HG02981 (cell line): ENCODE measurements at regions not wholly inside any gene's neighbourhood (a gene's known extent, or its start where the extent isn't known, plus 50 kb on each side); places are given as distances from the start of the nearest gene placed in this dataset.

ENCODE experiments used
- ATAC-seq: cut with Tn5 transposase; IDR thresholded peaks from one replicate; pipeline ENCODE4 v1.9.1; 2021; ENCODE audit warnings: mild to moderate bottlenecking, moderate library complexity; ENCODE audit not compliant: unreplicated experiment

DNA sequence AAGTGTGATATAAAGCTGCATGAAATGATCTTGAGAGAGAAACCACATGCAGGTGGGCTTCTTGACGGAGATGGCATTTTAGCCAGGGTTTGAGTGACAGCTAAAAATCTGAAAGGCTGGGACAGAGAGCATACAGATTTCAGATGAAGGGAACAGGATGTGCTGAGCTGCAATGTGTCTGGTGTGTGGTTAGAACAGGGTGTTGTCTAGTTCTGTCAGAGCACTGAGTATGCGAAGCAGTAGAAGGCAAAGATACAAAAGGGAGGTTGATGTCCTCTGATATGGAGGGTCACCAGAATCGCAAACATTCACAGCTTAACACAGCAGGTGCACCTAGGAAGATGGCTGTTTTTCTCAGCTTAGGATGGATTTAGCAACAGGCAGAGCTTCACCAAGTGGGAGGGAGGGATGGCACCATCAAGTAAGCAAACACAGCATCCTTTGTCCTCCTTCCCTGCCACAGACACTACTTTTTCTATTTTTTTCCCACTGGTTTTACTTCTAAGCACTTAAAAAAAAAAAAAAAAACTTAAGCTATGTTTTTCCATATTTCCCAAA is 182.5 kb downstream of the TMX3 start:
- ATAC-seq = no peak

DNA sequence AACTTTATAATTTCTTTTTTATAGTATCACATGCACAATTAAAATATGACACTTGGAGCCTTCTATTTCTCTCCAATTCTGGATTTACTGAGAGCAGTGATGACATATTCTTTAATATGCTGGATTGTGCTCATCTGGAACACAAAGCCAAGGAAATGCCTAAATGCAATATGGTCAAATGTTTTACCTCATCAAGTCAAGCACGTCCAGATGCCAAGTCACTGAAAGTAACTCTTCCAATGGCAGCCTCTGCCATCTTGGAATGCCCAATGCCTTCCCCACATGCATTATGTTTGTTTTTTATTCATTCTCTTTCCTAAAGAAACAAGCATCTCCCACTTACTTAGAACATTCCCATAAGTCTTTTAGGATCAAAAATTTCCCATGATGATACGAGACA is 189.8 kb downstream of the TMX3 start:
- ATAC-seq = no peak

DNA sequence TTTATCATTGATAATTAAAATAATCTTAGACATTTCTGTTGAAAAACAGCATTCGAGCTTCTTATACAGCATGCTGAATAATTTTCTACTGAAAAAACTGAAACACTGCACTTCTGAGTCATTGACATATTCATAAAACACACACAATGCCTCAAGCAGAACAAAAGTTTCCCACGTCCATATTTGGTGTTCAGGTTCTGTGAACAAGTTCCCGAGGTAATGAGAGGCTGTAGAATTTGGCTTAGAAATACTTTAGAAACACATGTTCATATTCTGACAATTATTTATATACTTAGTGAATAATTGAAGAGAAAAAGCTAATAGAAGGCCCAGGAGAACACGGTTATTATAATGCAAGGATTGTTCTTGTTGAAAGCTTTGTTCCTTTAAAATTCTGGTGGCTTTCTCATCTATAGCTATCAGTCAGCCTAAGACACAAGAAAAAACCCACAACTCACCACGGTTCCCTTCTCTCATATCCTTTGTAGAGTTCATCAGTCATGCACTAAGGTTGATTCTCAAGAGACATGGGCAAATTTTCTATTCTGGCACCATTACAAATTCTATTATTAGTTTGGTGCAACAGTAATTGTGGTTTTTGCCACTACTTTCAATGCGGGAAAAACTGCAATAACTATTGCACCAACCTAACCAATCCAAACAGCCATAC is 194.4 kb downstream of the TMX3 start:
- peak; percentile 70 for ATAC-seq

DNA sequence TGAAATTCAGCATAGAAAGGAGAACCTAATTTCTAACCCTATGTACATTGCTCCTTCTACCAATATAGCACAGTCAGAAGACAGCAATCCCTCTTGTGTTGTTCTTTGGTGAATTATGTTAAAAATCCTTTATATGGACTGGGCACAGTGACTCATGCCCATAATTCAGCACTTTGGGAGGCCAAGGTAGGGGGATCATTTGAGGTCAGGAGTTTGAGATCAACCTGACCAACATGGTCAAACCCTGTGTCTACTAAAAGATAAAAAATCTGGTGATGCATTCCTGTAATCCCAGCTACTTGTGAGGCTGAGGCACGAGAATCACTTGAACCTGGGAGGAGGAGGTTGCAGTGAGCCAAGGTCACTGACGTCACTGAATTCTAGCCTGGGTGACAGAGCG is 195.6 kb downstream of the TMX3 start:
- no peak for ATAC-seq

DNA sequence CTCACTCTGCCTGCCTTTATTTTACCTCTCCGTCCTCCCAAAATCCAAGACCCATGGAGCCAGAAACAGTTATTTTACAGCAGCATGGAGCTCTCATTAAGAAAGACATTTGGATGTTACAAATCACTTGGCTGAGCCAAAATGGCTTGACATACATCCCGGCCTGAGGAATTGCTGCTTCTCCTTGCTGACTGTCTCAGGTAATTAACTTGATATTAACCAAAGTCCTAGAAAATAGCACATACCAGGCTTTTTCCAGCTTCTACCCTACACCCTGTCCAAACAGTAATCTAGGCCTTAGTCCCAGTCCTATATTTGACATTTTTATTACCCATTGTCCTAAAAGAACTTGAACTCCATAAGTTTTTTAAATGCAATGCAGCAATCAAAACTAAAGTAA is 205.0 kb downstream of the TMX3 start:
- no peak for ATAC-seq

DNA sequence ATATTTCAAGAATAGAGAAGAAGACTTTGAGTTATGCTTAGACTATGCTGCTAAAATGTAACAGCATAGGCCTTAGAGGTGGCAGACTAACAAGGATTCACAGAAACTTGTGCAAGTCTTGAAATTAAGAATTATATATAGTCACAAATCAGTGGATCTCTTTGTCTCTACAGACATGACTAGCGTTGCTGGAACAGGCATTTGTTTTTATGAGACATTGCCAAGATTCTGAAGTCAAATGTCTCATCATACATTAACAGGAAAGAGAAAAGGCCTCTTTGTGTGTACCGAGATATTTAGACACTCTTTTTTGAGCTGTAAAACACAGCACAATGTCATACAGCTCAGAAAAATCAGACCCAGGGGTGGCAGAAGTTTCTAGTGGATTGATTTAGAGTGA is 207.1 kb downstream of the TMX3 start:
- ATAC-seq = no peak

DNA sequence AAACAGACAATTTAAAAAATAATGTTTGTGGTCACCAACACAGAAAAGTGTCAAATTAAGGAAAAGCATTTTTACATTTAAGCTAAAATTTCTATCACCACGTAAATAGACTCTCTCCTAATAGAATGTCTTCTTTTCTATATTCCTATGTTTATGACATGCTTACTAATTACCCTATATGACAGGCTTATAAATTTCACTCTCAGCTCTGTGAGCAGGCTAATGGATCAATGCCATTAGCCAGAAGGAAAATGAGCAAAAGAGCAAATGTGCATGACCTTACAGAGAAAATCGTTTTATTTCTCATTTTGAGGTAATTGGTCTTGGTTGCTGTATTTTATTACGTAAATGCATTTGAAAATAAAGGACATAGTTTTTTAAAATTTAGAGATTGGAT is 209.7 kb downstream of the TMX3 start:
- no peak for ATAC-seq

DNA sequence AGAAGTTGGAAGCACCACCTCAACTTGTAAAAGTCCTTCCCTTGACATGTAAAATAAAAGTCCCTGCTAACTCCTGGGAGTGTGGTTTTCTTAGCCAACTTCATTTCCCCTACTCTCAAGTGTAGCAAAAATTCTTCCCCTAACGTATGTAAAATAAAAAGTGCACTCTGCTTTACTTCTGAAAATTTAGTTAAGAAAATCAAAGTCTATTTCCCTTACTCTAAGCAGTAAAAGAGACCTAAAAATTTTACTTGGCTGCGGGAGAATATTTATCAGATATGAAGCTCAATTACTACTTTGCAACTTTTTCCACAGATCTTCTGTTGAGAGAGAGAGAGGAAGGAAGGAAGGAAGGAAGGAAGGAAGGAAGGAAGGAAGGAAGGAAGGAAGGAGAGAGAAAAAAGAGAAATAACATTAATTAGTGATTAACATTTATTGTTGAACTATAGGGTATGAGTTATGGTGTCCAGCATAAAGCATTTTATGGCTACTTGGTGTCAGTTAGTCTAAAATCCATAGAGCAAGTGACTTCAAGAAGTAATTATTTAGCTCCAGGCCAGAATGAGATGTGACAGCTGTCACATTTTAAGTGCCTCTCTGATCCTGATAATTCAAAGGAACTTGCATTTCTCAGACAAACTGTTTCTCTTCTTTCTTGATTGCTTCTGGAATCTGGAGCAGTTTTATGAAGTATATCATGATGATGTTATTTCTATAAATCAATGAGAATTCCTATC is 210.3 kb downstream of the TMX3 start:
- ATAC-seq = no peak

DNA sequence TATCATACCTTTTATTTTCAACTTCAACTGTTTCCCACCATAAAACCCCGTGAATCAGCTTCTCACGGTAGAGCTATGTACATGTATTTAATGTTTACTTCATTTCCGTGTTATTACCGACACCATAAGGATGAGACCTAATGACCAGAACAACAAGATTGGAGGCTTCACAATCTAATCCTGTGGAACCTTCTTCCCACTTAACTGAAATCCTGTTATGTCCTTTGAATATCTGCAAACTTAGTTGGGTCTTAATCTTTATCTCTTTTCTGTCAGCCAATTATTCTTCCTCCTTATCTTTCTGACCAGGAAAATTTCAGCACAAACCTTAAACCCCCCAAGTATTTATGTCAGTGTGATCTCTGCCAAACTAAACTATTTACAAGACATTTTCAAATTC is 214.4 kb downstream of the TMX3 start:
- no peak for ATAC-seq

DNA sequence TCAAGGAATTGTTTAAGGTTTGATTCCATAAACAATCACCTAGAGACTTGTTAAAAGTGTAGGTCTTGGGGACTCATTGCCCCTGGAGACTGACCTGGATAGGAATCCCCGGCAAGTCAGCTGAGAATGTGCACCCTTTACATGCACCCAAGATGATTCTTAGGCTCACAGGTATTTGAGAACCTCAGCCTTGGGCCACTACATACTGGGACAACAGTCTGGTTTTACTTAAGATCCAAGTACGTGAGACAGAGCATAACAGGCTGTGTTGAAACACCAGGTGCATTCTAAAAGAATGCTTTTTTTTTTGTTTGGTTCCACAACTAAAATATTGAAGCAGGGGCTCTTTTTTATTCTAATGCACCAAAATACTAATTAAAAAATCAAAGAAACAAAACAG is 215.8 kb downstream of the TMX3 start:
- ATAC-seq = no peak

DNA sequence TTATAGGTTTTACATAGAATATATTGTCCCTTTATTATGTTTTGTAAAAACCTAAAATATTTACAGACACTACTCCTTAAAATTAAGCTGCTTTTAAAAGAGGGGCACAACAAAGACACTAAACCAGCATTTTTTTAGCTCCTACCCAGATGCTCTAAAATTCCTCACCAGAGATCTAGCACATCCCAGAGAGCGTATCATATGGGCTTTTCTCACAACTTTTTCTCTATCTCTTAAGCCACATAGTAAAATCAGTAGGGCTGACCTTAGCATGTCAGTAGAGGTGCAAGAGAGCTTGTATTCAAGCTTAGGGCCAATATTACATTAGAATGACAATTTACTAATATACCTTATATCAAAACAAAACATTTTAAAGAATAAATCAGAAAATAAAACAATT is 216.3 kb downstream of the TMX3 start:
- ATAC-seq = no peak

DNA sequence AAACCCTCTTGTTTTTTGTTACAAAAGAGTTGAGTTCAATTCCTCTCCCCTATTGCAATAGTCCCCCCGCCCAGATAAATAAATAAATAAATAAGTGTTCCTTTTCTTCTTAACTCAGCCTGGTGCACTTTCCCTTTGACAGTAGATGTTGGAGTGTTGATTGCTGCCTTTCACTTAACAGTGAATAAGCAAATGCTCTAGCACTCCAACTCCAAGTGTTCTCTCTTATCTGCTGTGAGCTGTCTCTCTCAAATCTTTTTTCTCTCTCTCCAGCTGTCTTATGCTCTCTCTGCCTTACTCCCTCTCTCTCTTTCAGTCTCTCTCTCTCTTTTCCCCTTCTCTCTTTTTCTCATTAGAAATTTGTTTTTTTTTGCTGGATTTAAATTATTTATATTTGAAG is 216.7 kb downstream of the TMX3 start:
- no peak for ATAC-seq

DNA sequence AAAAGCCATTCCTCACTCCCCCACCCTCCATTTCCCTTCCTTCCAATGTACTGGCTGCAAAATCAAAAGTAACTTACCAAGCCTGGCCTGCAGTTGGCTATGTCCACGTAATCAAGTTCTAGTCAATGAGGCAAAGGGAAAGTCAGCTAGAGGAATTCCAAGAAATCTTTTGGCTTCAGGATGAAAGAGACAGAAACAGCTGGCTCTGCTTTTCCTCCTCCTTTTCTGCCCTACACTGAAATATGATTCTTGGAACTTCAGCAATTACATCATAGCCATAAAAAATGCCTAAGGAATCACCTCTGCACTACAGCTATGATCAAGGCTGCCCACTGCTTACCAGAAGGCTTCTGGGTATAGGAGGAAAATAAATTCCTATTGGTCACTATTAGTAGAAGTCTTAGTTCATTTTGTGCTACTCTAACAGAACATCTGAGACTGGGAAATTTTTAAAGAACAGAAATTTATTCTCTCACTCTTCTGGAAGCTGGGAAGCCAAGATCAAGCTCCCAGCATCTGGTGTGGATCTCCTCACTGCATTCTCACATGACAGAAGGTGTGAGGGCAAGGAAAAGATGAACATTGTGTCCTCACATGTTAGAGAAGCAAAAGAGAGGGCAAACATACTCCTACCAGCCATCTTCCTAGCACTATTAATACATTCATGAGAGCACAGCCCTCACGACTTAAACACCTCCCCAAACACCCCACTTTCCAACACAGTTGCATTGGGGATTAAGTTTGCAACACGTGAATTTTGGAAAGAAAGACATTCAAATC is 219.9 kb downstream of the TMX3 start:
- ATAC-seq = no peak

DNA sequence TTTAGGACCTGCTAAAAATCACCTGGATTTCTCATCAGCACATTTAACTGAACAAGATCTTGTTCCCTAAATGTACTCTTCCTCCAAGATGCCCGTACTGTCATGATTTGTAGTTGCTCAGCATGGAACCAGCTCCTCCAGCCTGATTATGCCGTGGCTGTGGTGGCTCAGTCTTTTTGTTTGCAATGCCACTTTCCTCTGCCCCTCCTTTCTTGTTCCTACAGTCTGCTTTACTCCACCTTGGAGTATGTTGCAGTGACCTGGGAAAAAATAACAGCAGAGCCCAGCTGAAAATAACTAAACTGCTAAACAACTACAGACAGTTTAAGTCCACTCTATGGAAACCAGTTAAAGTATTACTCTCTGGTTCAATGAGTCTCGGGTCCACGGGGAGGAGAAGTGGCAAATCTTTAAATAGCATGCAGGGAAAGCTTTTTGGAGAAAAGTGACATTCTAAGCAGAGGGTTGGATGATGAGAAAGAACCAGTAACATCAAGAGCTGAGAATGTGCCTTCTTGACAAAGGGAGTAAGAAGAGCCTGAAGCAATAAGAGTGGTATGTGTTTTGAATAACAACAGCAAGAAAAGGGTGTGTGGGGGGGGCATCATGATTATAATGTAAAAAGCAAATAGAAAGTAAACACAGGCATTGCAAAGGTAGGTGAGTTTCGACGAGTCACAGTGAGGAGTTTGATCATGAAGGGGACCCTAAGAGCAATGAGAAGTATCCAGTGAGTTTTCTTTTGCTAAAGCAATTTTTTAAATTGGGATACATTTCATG is 225.7 kb downstream of the TMX3 start:
- no peak for ATAC-seq

DNA sequence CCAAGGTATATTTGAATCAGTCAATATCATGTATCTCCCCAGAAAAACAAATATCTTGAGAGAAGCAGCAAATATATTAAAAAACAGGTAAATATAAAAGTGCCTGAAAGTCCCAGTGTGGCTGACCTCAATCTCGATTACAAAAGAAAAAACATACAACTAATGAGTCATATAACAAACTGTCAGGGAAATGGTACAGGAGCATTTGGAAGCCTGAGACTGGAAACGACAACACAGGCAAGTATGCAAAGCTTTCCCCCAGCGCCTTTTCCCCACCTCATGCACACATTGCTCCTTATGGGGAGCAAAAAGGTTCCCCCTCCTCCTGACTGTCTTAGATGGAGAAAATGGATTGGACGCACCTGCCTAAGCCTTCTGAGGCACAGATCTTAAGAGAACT is 230.7 kb downstream of the TMX3 start:
- no peak for ATAC-seq

DNA sequence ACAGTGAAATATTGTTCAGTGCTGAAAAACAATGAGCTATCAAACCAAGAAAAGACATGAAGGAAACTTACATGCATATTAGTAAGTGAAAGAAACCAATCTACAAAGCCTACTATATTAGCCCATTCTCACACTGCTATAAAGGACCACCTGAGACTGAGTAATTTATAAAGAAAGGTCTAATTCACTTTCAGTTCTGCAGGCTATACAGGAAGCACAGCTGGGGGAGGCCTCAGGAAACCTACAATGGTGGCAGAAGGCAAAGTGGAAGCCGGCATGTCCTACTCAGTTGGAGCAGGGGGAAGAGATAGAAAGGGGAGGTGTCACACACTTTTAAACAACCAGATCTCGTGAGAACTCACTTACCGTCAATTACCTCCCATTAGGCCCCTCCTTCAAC is 232.1 kb downstream of the TMX3 start:
- ATAC-seq = no peak

DNA sequence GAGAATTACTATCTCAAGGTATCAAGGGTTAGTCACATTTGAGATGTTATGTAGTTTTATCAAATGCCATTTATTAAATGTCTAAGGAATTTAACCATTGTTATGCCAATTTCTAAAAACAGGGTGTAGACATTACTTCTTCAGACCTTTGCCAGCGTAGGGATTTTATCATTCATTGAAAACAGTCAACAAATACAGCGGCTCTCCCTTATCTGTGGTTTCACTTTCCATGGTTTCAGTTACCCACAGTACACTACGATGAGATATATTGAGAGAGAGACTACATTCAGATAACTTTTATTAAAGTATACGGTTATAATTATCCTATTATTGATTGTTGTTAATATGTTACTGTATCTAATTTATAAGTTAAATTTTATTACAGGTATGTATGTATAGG is 234.7 kb downstream of the TMX3 start:
- ATAC-seq = no peak

DNA sequence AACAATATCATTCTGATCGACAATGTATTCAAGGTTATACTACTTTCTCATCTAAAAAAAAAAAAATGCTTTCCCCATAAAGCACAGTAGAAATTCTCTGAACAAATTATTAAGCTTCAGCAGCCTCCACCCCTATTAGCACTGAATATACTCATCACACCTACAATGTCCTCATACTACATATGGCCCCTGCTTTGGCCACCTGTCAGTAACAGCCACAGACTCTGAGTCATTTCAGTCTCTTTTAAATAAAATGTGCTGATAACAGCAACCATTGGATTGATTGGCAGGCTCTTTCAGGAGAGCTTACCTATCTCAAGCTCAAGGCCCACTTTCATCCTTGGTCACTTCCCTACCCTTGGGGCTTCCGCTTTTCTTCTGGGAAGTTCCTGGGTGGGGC is 236.7 kb downstream of the TMX3 start:
- ATAC-seq = no peak

DNA sequence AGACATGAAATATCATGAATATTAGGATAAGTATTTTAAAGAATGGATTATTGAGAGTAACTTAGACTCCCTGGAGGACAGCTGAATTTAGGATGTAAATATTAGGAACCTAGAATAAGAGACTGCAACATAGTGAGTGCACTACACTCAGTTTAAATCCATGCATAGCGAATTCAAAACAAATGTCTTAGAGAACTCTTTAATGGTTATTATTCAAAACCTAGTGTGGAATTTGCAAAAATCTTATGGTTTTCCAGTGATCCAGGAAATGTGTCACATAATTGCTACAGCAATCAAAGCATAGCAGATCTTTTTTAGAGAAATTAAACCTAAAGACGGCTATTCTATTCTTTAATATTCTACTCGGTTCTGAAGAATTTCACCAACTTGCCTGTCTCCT is 239.0 kb downstream of the TMX3 start:
- ATAC-seq = no peak

DNA sequence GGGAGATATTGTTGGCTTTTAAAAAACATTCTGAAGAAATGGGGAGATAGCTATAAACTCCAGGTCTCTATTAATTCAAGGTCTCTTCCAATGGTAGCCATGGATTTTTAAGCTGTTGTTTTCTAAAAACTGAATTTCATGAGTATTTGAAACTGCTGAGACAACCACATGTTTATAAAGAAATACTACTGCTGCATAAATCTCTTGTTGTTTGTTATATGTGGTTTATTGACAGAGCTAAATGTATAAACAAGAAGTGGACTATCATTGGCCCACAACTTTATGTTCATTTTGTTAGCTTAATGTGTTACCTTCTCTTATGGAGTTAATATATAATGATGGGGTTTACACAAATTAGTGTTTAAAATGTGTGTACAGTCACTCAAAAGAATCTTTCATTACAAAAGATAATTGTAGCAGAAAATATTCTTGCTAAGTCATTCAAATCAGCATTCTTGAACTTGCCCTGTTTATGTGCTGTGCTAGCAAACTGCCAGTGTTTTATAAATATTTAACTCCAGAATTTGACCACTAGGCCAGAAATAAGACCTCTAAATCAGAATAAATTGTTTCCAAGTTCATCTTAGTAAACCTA is 242.1 kb downstream of the TMX3 start:
- no peak for ATAC-seq
